GM10248 (cell line): ENCODE measurements at regions not wholly inside any gene's neighbourhood (a gene's known extent, or its start where the extent isn't known, plus 50 kb on each side); places are given as distances from the start of the nearest gene placed in this dataset.

Experiments used
- CTCF ChIA-PET: fragments of 300-600 bp; sonication (Branson Sonifier 250); formaldehyde crosslinking; extraction: SDS; loops from one replicate; lab custom pipeline; 2021; ENCODE audit warnings: antibody characterized with exemption; lab: Yijun Ruan, JAX
- POLR2A ChIA-PET: fragments of 350-650 bp; sonication (Branson Sonifier 250); formaldehyde crosslinking; extraction: SDS; loops from one replicate; lab custom pipeline; 2020; ENCODE audit warnings: antibody characterized with exemption; lab: Yijun Ruan, JAX
- DNase-seq: peaks from one replicate; pipeline ENCODE4 v3.0.0; 2012; ENCODE audit errors: extremely low spot score
- CTCF ChIP-seq: IDR thresholded peaks from 2 replicates; pipeline ENCODE4 v1.5.1; 2012; ENCODE audit warnings: mild to moderate bottlenecking, low read depth; ENCODE audit errors: extremely low read depth, missing control alignments, control extremely low read depth

- no peak for TF ChIP-seq CTCF
- ChIA-PET CTCF (no interaction called here), POLR2A (no interaction called here)
- DNase-seq = no peak
Measured at GRCh38 chr4:25540734-25541133, 114.9 kb upstream of the SLC34A2 start.

- TF ChIP-seq CTCF = no peak
- DNase-seq = no peak
- ChIA-PET POLR2A (no interaction called here), CTCF (interaction anchor here (1.0 kb wide), 1 partner anchor 107 kb away, joined by 4 read pairs; no protein-coding TSS in a partner anchor)
Measured at GRCh38 chr4:25547343-25547742, 108.3 kb upstream of the SLC34A2 start.

GRCh38 chr4:25549413-25549812 is 106.2 kb upstream of the SLC34A2 start:
- no peak for TF ChIP-seq CTCF
- CTCF ChIA-PET = no interaction called here
- POLR2A ChIA-PET = no interaction called here
- no peak for DNase-seq

- ChIA-PET POLR2A (no interaction called here), CTCF (no interaction called here)
Measured at GRCh38 chr4:25550376-25551030, 105.1 kb upstream of the SLC34A2 start.

GRCh38 chr4:25551605-25552004 is 104.0 kb upstream of the SLC34A2 start:
- TF ChIP-seq CTCF = no peak
- ChIA-PET CTCF (no interaction called here), POLR2A (no interaction called here)

More at GRCh38 chr4:25550376-25551030, 105.1 kb upstream of the SLC34A2 start:
- no peak for TF ChIP-seq CTCF
- DNase-seq = no peak

GRCh38 chr4:25552580-25553271 is 102.9 kb upstream of the SLC34A2 start:
- no peak for DNase-seq
- POLR2A ChIA-PET = no interaction called here
- no peak for TF ChIP-seq CTCF
- CTCF ChIA-PET = interaction anchor here (0.6 kb wide), 1 partner anchor 21 kb away, joined by 3 read pairs; no protein-coding TSS in a partner anchor

More at GRCh38 chr4:25551605-25552004, 104.0 kb upstream of the SLC34A2 start:
- no peak for DNase-seq
